HFF-Myc (cell line): ENCODE measurements at regions not wholly inside any gene's neighbourhood (a gene's known extent, or its start where the extent isn't known, plus 50 kb on each side); places are given as distances from the start of the nearest gene placed in this dataset.
A peak's percentile ranks its signal among the peaks of the same experiment; 100 is the strongest.

Experiments
- DNase-seq: peaks from one replicate; pipeline ENCODE4 v3.0.0-alpha.2; 2011; ENCODE audit warnings: low read depth; ENCODE audit errors: extremely low read depth
- H3K4me3 ChIP-seq: replicated peaks from 2 replicates; pipeline ENCODE4 v1.5.1; 2011; ENCODE audit warnings: low read depth, mild to moderate bottlenecking, control low read depth, low read length
- TF ChIP-seq, protein P1 (sequence below): IDR thresholded peaks from 2 replicates; pipeline ENCODE4 v1.5.1; 2012; ENCODE audit warnings: mild to moderate bottlenecking, low read depth, low read length, control low read depth; ENCODE audit errors: missing control alignments

DNA sequence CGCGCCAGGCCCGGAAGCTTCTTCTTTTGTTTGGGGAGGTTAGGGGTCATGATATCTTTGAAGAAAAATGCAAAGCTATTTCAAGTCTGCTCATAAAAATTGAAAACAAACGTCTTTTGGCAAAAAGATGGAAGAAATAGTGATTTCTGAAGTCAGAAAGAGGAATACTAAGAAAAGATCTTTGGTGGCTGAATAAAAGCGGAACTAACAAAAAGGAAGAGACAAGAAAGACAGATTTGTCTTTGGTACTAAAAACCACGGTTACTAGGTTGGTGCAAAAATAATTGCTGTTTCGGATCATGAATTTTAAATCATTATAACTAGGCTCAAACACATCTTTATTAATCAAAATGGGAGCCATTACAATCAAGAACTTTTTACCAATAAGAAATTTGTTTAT is 164.6 kb upstream of the TRIB2 start:
- no peak overlapping the region for H3K4me3 ChIP-seq
- TF ChIP-seq, protein P1, sequence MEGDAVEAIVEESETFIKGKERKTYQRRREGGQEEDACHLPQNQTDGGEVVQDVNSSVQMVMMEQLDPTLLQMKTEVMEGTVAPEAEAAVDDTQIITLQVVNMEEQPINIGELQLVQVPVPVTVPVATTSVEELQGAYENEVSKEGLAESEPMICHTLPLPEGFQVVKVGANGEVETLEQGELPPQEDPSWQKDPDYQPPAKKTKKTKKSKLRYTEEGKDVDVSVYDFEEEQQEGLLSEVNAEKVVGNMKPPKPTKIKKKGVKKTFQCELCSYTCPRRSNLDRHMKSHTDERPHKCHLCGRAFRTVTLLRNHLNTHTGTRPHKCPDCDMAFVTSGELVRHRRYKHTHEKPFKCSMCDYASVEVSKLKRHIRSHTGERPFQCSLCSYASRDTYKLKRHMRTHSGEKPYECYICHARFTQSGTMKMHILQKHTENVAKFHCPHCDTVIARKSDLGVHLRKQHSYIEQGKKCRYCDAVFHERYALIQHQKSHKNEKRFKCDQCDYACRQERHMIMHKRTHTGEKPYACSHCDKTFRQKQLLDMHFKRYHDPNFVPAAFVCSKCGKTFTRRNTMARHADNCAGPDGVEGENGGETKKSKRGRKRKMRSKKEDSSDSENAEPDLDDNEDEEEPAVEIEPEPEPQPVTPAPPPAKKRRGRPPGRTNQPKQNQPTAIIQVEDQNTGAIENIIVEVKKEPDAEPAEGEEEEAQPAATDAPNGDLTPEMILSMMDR, result no peak
- DNase-seq, result no peak

DNA sequence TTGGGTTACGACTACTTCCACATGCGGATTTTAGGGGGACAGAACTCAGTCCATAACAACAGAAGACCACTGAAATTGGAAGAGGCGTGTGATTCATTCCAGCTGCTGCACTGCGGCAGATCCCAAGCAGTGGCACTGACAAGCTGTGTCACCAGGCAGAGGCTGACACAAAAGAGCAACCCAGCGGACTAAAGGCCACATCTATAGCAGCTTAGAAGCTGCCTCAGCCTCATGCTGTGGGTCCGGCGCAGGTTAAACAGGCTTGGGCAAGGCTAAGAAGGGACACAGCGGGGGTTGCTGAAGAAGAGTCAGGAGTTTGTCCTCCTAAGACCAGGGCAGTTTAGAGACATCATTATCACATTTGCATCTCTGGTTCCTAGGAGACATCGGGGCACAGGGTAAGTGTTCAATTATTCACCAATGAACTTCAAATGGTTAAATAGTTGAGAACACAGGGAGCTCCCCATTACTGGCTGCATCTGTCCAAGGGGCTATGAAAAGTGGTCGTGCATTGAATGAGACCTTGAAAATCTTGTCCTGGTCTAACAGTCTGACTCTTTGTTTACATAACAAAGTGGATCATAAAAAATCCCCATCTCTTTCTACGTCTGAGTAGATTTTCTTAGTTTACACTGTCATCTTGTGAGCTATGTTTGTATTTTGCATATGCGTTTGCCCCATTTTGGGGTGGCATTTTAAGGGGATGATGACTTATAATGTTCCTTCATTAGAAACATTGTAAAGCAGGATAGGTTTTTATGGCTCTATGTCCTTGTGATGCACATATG is 162.3 kb upstream of the TRIB2 start:
- H3K4me3 ChIP-seq, result no peak overlapping the region
- TF ChIP-seq, protein P1, result no peak
- no peak for DNase-seq

DNA sequence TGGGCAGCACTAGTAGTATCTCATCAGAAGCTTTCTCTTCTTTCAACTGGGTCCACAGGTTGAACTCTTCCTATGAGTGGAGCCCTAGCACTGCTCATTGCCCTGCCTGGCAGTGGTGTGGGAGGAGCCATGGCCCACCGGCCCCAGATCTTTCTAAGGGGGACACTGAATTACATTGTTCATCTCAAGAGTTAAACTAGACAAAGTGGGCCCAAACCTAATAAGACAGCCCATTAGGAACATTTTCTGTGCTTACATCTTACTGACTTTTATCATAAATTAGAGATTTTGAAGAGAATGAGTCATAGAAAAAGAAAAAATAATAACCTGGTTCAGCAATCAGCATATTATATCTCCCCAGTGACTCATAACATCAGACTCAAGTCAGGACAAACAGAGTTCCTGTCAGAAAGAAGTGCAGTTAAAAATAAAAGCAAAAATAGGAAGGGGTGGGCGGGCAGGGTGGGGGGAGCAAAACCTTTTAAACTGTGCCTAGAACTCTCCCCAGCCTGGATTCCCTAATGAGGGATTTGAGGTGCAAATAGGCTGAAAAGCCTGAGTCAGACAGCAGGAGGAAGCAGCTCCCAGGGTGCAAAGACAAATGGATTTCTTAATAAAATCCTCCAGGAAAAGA is 161.6 kb upstream of the TRIB2 start:
- TF ChIP-seq, protein P1, result peak; percentile 3
- no peak for DNase-seq
- H3K4me3 ChIP-seq, result no peak overlapping the region

DNA sequence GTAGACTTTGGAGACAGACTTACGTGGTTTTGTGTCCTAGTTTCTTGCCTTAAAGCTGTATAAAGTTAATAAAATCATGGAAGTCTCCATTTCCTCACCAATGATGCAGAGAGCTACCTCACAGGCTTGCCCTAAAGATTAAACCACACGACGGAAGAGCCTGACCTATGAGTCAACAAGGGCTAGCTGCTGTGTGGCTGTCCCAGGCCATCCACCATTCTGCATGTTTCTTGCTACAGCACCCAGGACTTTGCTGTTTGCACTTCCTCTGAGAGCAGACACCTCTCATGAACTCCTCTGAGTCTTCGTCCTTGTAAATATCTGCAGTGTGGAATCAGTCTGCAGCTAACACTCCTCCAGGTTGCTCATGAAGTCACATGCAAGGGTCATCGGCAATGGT is 160.0 kb upstream of the TRIB2 start:
- no peak for DNase-seq
- no peak overlapping the region for H3K4me3 ChIP-seq
- TF ChIP-seq, protein P1, result no peak

DNA sequence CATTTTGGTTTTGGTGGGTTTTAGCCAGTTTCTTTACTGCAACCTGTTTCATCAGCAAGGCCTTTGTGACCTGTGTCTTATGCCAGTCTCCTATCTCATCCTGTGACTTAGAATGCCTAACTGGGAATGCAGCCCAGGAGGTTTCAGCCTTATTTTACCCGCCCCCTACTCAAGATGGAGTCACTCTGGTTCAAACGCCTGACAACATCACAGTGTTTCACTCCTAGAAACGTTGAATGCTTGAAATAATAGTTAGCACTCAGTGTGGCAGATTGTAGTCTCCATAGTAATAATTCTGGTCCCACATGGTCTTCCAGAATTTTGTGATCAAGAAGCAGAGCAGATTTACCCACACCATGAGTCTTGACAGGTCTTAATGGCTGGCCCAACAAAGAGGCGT is 159.0 kb upstream of the TRIB2 start:
- no peak for DNase-seq
- no peak overlapping the region for H3K4me3 ChIP-seq
- TF ChIP-seq, protein P1, result no peak

DNA sequence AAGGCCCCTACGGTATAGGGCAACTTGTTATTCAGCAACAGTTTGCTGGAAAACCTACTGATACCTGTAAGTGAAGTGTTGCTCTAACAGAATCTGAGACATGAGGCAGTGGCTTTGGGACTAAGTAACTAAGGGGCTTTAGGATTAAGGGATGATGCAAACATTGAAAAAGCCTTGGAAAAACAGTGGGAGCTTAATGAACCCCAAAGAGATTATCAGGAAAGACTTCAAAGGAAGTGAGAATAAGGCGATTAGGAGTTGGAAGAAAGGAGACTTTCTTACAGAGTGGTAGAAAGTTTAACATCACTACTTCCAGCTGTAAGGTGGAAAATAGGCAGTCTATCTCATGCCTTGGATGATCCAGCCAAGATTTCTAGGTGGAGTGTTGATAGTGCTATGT is 158.2 kb upstream of the TRIB2 start:
- no peak for DNase-seq
- no peak overlapping the region for H3K4me3 ChIP-seq
- TF ChIP-seq, protein P1, result no peak
